Testis (tissue), 2 donors: ENCODE measurements at regions not wholly inside any gene's neighbourhood (a gene's known extent, or its start where the extent isn't known, plus 50 kb on each side); places are given as distances from the start of the nearest gene placed in this dataset.

Source experiments
- DNase-seq: peaks from one replicate; pipeline ENCODE4 v3.0.0-alpha.2; 2019
- H3K27ac ChIP-seq, 2 donors: fragments of 200-600 bp; sonication (generic); one replicate each; pipeline ENCODE4 v1.5.1; 2019
- H3K27me3 ChIP-seq: fragments of 200-600 bp; sonication (generic); one replicate; pipeline ENCODE4 v1.5.1; 2019
- H3K36me3 ChIP-seq: fragments of 200-600 bp; sonication (generic); one replicate; pipeline ENCODE4 v1.5.1; 2017; ENCODE audit warnings: low read depth; ENCODE audit errors: missing control alignments
- H3K4me1 ChIP-seq: fragments of 200-600 bp; sonication (generic); one replicate; pipeline ENCODE4 v1.5.1; 2019
- H3K4me3 ChIP-seq, 2 donors: fragments of 200-600 bp; sonication (generic); one replicate each; pipeline ENCODE4 v1.5.1; 2017 to 2019
- H3K9me3 ChIP-seq: fragments of 200-600 bp; sonication (generic); one replicate; pipeline ENCODE4 v1.5.1; 2017
- CTCF ChIP-seq, 3 experiments: fragments of 450-650 bp in 2 of 3; fragments of 200-600 bp in 1 of 3; sonication (generic) in 1 of 3; IDR thresholded peaks; one replicate each; pipeline ENCODE4 v1.5.1; 2016 to 2019; ENCODE audit warnings: antibody characterized with exemption in 3 of 3, mild to moderate bottlenecking in 2 of 3, moderate library complexity in 1 of 3
- POLR2A ChIP-seq: fragments of 450-650 bp; IDR thresholded peaks from one replicate; pipeline ENCODE4 v1.6.1; 2017; ENCODE audit warnings: antibody characterized with exemption, mild to moderate bottlenecking, moderate library complexity
- WGBS, 2 donors: methylation state at CpG; one replicate each; pipeline ENCODE4 v1.1.5; 2018; 5-methylcytosine and 5-hydroxymethylcytosine counted together
- intact Hi-C: fragments of 100-400 bp; cut with DNase I; formaldehyde crosslinking; loops from one replicate; pipeline ENCODE4 v1.15.1; 2023; ENCODE audit warnings: low total_unique reads

- Histone ChIP-seq H3K27me3 (no peaks in the 10 kb centered on the region), H3K36me3 (no peaks in the 10 kb centered on the region), H3K4me3 (no peak overlapping the region), H3K4me1 (no peaks in the 10 kb centered on the region), H3K27ac (no peak overlapping the region), H3K9me3 (no peaks in the 10 kb centered on the region)
- DNase-seq, result no peak
- intact Hi-C loops, result no loop called here
- WGBS, 2 donors, result 89 to 92% methylated on average over 1 of the region's 1 CpG
- TF ChIP-seq POLR2A, result no peak
- no peak for TF ChIP-seq CTCF (IDR thresholded peaks at IDR 0.05)
Observed at GRCh38 chr3:143207338-143207961, 87.9 kb downstream of the CHST2 start.

GRCh38 chr3:143208976-143209714 is 89.6 kb downstream of the CHST2 start:
- no peaks in the 10 kb centered on the region for H3K4me1 ChIP-seq

GRCh38 chr3:143209715-143210059 is 90.1 kb downstream of the CHST2 start:
- 51 to 57% methylated on average over 4 of the region's 4 CpGs for WGBS, 2 donors
- no peaks in the 10 kb centered on the region for H3K36me3 ChIP-seq
- H3K9me3 ChIP-seq, result no peaks in the 10 kb centered on the region
- no peak for DNase-seq
- H3K4me1 ChIP-seq, result no peaks in the 10 kb centered on the region
- intact Hi-C loops, result no loop called here
- H3K27ac ChIP-seq, result no peak overlapping the region
- no peak overlapping the region for H3K4me3 ChIP-seq
- no peaks in the 10 kb centered on the region for H3K27me3 ChIP-seq
- no peak for TF ChIP-seq CTCF (IDR thresholded peaks at IDR 0.05)
- no peak for TF ChIP-seq POLR2A

More at GRCh38 chr3:143208976-143209714, 89.6 kb downstream of the CHST2 start:
- Histone ChIP-seq H3K9me3 (no peaks in the 10 kb centered on the region), H3K4me3 (no peak overlapping the region), H3K27ac (no peak overlapping the region), H3K27me3 (no peaks in the 10 kb centered on the region), H3K36me3 (no peaks in the 10 kb centered on the region)
- intact Hi-C loops, result no loop called here
- 80 to 84% methylated on average over 3 of the region's 3 CpGs for WGBS, 2 donors
- no peak for DNase-seq
- no peak for TF ChIP-seq POLR2A
- TF ChIP-seq CTCF (IDR thresholded peaks at IDR 0.05), result no peak

GRCh38 chr3:143210141-143210540 is 90.6 kb downstream of the CHST2 start:
- Histone ChIP-seq H3K36me3 (no peaks in the 10 kb centered on the region), H3K4me3 (no peak overlapping the region), H3K27me3 (no peaks in the 10 kb centered on the region), H3K27ac (no peak overlapping the region), H3K9me3 (no peaks in the 10 kb centered on the region), H3K4me1 (no peaks in the 10 kb centered on the region)
- TF ChIP-seq CTCF (IDR thresholded peaks at IDR 0.05) (no peak), POLR2A (no peak)
- WGBS, 2 donors, result 53 to 56% methylated on average over 2 of the region's 2 CpGs
- DNase-seq, result no peak
- intact Hi-C loops, result no loop called here

- no peak for DNase-seq
- intact Hi-C loops, result no loop called here
- Histone ChIP-seq H3K27me3 (no peaks in the 10 kb centered on the region), H3K27ac (no peak overlapping the region), H3K4me3 (no peak overlapping the region), H3K4me1 (peaks cover 4% of the 10 kb centered on the region), H3K9me3 (no peaks in the 10 kb centered on the region), H3K36me3 (no peaks in the 10 kb centered on the region)
- WGBS, 2 donors, result 88 to 90% methylated on average over 4 of the region's 4 CpGs
- no peak for TF ChIP-seq POLR2A
- TF ChIP-seq CTCF (IDR thresholded peaks at IDR 0.05), result no peak
Observed at GRCh38 chr3:143215059-143215458, 95.5 kb downstream of the CHST2 start.
